Right cardiac atrium (tissue), 5 donors: ENCODE measurements at regions not wholly inside any gene's neighbourhood (a gene's known extent, or its start where the extent isn't known, plus 50 kb on each side); places are given as distances from the start of the nearest gene placed in this dataset.

Source experiments
- ATAC-seq, 2 donors: fragments of 200-7000 bp; cut with Tn5 transposase; one replicate each; pipeline versions ENCODE4 v1.8.0 to v1.9.1; 2020; ENCODE audit warnings: moderate library complexity in 2 of 2, mild to moderate bottlenecking in 1 of 2
- DNase-seq, 3 donors: peaks; one replicate each; pipeline ENCODE4 v3.0.0-alpha.2; 2020
- H3K27ac ChIP-seq: one replicate; pipeline ENCODE4 v1.5.1; 2013; ENCODE audit warnings: mild to moderate bottlenecking, low read length, control low read depth, moderate library complexity
- H3K27me3 ChIP-seq: one replicate; pipeline ENCODE4 v1.6.1; 2013; ENCODE audit not compliant: control insufficient read depth, insufficient read depth
- H3K4me1 ChIP-seq: one replicate; pipeline ENCODE4 v1.6.1; 2013; ENCODE audit warnings: low read length; ENCODE audit not compliant: control insufficient read depth, insufficient read depth
- H3K4me3 ChIP-seq: one replicate; pipeline ENCODE4 v1.5.1; 2013; ENCODE audit warnings: low read length, control low read depth
- H3K9me3 ChIP-seq: one replicate; pipeline ENCODE4 v1.6.1; 2013; ENCODE audit warnings: low read length; ENCODE audit not compliant: control insufficient read depth
- WGBS: extraction: QIAGEN DNeasy Blood & Tissue Kit; methylation state at CpG from one replicate; pipeline ENCODE4 v1.1.7; 2013; 5-methylcytosine and 5-hydroxymethylcytosine counted together
- intact Hi-C, 4 donors: fragments of 100-400 bp; cut with DNase I; formaldehyde crosslinking; loops; one replicate each; pipeline versions ENCODE4 v1.11.0 to v1.14.0; 2022 to 2023
- donor health status: healthy with polysubstance abuse.
- donor health status: DM: no; HTN: yes; CAD: no.
- donor health status: DM: no; HTN: no; CAD: no.
- donor health status: DM: no; HTN: yes; CAD: no; lungs with severe emphysema.
- donor health status: DM: yes; HTN: yes; CAD: no.

DNA sequence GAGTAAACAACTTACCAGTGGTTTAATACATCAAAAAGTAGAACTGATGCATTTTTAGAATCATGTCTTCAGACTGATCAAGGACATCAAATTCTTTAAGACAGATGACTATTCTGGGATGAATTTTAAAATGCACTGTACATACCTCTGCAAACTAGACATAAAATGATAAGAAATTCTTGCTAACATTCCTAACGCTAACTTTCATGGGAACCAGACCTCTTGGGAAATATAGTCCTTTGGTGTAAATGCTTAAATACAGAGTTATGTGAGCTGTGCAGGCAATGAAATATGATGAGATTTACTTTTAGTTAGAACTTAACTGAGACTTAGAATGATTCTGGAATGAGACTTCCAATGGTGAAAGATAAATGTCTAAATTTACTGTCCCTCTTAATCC is 562.0 kb downstream of the NR4A2 start:
- ATAC-seq (no peak), DNase-seq (no peak)
- Histone ChIP-seq H3K4me3 (no peak overlapping the region), H3K9me3 (no peaks in the 10 kb centered on the region), H3K4me1 (no peaks in the 10 kb centered on the region), H3K27me3 (no peaks in the 10 kb centered on the region), H3K27ac (no peak overlapping the region)
- 61% methylated on average over 1 of the region's 1 CpG for WGBS
- intact Hi-C loops, result no loop called here

DNA sequence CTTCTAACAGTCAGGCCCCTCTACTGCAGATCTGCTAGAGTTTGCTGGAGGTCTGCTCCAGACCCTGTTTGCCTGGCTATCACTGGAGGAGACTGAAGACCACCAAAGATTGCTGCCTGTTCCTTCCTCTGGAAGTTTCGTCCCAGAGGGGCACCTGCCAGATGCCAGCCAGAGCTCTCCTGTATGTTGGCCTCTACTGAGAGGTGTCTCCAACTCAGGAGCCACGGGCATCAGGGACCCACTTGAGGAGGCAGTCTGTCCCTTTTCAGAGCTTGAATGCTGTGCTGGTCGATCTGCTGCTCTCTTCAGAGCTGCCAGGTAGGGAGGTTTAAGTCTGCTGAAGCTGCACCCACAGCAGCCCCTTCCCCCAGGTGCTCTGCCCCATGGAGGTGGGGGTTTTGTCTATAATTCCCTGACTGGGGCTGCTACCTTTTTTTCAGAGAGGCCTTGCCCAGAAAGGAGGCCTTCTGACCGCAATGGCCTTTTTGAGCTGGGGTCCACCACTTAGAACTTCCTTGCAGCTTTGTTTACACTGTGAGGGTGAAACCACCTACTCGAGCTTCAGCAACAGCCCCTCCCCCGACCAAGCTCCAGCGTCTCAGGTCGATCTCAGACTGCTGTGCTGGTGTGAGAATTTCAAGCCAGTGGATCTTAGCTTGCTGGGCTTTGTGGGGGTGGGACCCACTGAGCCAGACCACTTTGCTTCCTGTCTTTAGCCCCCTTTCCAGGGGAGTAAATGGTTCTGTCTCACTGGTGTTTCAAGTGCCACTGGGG is 566.0 kb downstream of the NR4A2 start:
- no peaks in the 10 kb centered on the region for H3K9me3 ChIP-seq
- H3K27me3 ChIP-seq, result no peaks in the 10 kb centered on the region
- intact Hi-C loops, result no loop called here
- DNase-seq (peak in 1 of 3 donors; percentile 23), ATAC-seq (no peak)
- 56% methylated on average over 8 of the region's 8 CpGs for WGBS
- no peak overlapping the region for H3K4me3 ChIP-seq
- H3K4me1 ChIP-seq, result no peaks in the 10 kb centered on the region
- no peak overlapping the region for H3K27ac ChIP-seq

GRCh38 chr2:155755481-155755880 is 577.0 kb downstream of the NR4A2 start:
- Histone ChIP-seq H3K4me1 (no peaks in the 10 kb centered on the region), H3K4me3 (no peak overlapping the region), H3K27ac (no peak overlapping the region), H3K27me3 (no peaks in the 10 kb centered on the region), H3K9me3 (no peaks in the 10 kb centered on the region)
- no peak for DNase-seq
- intact Hi-C loops, result no loop called here
- ATAC-seq, result no peak

- no peaks in the 10 kb centered on the region for H3K4me1 ChIP-seq
- no peak for DNase-seq
- intact Hi-C loops, result no loop called here
- no peaks in the 10 kb centered on the region for H3K27me3 ChIP-seq
- H3K9me3 ChIP-seq, result no peaks in the 10 kb centered on the region
- H3K4me3 ChIP-seq, result no peak overlapping the region
- ATAC-seq, result no peak
- H3K27ac ChIP-seq, result no peak overlapping the region
- WGBS, result 45% methylated on average over 4 of the region's 4 CpGs
These were observed 584.4 kb downstream of the NR4A2 start for GRCh38 chr2:155748131-155748530.

DNA sequence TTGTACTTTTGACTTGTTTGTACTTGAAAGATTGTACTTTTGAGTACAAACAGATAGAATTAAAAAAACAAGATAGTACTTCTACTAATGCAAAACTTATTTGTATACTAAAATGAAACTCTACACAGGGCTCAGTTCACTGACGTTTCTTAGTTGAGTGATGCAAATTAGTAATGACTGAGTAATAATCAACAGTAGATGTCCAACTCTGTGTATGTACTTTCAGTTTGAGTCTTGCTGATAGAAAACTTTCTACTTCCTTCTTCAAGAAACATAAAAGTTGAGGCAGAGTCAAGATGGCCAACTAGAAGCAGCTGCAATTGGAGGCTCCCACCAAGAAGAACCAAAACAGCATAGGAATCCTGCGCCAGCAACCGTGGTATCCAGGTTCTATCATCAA is 585.0 kb downstream of the NR4A2 start:
- 85% methylated on average over 3 of the region's 3 CpGs for WGBS
- H3K4me3 ChIP-seq, result no peak overlapping the region
- no peaks in the 10 kb centered on the region for H3K4me1 ChIP-seq
- no peaks in the 10 kb centered on the region for H3K9me3 ChIP-seq
- no peaks in the 10 kb centered on the region for H3K27me3 ChIP-seq
- DNase-seq (no peak), ATAC-seq (no peak)
- H3K27ac ChIP-seq, result no peak overlapping the region
- intact Hi-C loops, result no loop called here

DNA sequence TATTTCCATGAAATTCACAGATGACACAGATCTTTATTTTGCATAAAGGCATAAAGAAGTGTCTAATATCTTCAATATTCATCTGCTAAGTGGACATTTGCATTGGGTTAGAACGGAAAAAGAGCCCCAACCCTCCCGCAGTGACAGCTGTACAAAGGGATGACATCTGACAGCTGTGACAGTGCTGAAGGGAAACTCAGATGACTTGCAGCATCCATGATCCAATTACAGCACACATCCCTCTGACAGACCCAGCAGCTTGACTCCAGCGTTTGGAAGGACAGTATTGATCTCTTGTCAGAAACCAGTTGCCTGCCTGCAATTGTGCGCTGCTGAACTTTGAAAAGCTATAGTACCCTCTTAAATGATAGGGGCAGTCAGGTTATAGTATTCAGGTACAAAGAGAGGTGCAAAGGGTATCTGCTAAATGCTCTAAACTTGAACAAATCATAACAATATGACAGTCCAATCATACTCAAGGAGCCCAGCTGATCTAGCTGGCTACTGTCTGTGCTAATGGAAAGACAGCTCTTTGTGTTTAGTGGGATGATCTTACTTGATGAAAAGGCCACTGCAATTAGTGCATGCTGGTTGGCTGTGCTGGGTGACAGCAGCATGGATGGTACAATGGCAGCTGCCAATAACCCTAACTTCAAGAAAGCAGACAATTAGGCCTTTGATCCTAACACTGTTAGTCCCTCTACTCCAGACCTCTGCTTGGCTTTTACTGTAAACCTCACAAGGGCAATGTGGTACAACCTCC is 599.2 kb downstream of the NR4A2 start:
- Histone ChIP-seq H3K27me3 (no peaks in the 10 kb centered on the region), H3K4me1 (no peaks in the 10 kb centered on the region), H3K9me3 (no peaks in the 10 kb centered on the region), H3K4me3 (no peak overlapping the region), H3K27ac (no peak overlapping the region)
- ATAC-seq, result no peak
- intact Hi-C loops, result no loop called here
- DNase-seq, result no peak
- 40% methylated on average over 4 of the region's 4 CpGs for WGBS

- ATAC-seq (no peak), DNase-seq (no peak)
- Histone ChIP-seq H3K27ac (no peak overlapping the region), H3K4me1 (no peaks in the 10 kb centered on the region), H3K27me3 (no peaks in the 10 kb centered on the region), H3K4me3 (no peak overlapping the region), H3K9me3 (no peaks in the 10 kb centered on the region)
- intact Hi-C loops, result no loop called here
- 74% methylated on average over 5 of the region's 5 CpGs for WGBS
These were observed 601.7 kb downstream of the NR4A2 start for GRCh38 chr2:155730804-155731203.

DNA sequence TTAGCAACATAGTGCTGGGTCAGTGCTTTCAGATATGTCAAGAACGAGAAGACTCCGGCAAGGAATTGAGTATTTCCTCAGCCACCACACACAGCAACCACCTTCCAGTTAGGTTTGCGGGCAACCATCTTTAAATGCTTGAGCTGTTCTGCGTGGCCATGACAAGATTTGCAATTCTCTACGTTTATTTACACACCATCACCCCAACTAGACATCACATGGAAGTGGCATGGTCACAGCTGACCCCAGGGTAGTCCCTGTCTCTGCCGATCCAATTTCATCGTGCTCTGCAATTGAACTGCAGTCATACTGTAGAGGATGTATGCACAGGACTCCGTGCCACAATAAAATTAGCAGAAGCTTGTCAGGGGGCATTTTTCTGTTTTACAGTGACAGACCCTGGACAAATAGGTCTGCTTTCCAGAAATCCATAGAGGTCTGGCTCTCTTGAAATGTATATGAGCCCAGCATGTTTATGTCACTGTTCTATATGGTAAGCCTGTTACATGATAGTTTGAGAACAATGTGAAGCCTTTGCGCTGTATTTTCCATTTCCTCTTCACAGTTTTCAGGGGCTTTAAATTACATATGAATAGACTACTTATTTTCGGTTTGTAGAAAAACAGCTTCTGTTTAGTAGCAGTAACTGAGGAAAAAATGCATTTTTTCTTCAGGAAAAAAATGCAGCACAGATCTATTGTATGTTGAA is 605.2 kb downstream of the NR4A2 start:
- DNase-seq, result no peak
- Histone ChIP-seq H3K4me1 (no peaks in the 10 kb centered on the region), H3K4me3 (peak overlapping the region; percentile 9), H3K27me3 (no peaks in the 10 kb centered on the region), H3K9me3 (no peaks in the 10 kb centered on the region), H3K27ac (no peak overlapping the region)
- intact Hi-C loops, result no loop called here
- 21% methylated on average over 10 of the region's 10 CpGs for WGBS
- no peak for ATAC-seq

DNA sequence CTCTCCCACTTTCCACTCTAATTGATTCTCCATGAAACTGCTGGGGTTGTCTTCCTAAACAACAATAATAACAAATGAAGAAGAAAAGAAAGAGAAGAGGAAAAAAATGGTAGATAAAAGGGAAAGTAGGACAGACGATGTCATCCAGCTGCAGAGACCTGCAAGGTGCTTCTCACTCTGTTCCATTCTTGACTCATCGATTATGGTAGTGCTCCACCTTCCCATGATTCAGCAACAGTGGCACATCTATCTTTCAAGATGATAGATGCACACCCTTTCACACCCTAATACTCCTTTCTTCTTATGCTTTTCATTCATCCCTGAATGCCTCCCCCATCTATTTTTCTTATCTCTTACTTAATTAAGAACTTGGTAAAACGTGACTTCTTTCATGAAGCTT is 610.2 kb downstream of the NR4A2 start:
- no peak overlapping the region for H3K27ac ChIP-seq
- intact Hi-C loops, result no loop called here
- H3K4me3 ChIP-seq, result no peak overlapping the region
- ATAC-seq (no peak), DNase-seq (no peak)
- WGBS, result 64% methylated on average over 3 of the region's 3 CpGs
- no peaks in the 10 kb centered on the region for H3K27me3 ChIP-seq
- no peaks in the 10 kb centered on the region for H3K9me3 ChIP-seq
- H3K4me1 ChIP-seq, result no peaks in the 10 kb centered on the region

DNA sequence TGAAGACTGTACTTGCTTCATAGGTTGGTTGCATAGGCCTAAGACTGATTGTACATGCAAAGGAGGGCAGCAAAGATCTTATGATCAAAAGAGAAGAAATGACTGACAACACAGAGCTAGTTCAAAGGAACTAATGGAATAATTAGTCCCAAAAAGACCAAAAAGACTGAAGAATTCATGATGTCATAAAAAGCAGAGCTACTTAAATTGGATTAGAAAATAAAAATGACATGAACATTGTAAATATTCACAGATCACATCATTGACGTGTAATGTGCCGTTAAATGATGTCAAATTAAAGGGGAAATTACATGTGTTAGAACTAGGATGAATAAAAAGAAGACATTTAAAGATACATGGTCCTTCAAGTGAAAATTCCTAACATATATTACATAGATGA is 616.8 kb downstream of the NR4A2 start:
- Histone ChIP-seq H3K27ac (no peak overlapping the region), H3K4me3 (no peak overlapping the region), H3K4me1 (no peaks in the 10 kb centered on the region), H3K9me3 (no peaks in the 10 kb centered on the region), H3K27me3 (no peaks in the 10 kb centered on the region)
- no peak for DNase-seq
- no peak for ATAC-seq
- intact Hi-C loops, result no loop called here
- 72% methylated on average over 2 of the region's 2 CpGs for WGBS

GRCh38 chr2:155714983-155715382 is 617.5 kb downstream of the NR4A2 start:
- Histone ChIP-seq H3K27ac (no peak overlapping the region), H3K4me3 (no peak overlapping the region), H3K27me3 (no peaks in the 10 kb centered on the region), H3K4me1 (no peaks in the 10 kb centered on the region), H3K9me3 (no peaks in the 10 kb centered on the region)
- WGBS, result 46% methylated on average over 1 of the region's 1 CpG
- ATAC-seq (no peak), DNase-seq (no peak)
- intact Hi-C loops, result no loop called here
